Sigmoid colon (tissue), 4 donors: ENCODE measurements at regions not wholly inside any gene's neighbourhood (a gene's known extent, or its start where the extent isn't known, plus 50 kb on each side); places are given as distances from the start of the nearest gene placed in this dataset.

ENCODE experiments used
- CTCF ChIP-seq, 4 experiments: fragments of 450-650 bp in 3 of 4; fragments of 200-600 bp in 1 of 4; IDR thresholded peaks; one replicate each; pipeline ENCODE4 v1.5.1; 2016 to 2019; ENCODE audit warnings: antibody characterized with exemption in 4 of 4, mild to moderate bottlenecking in 3 of 4, moderate library complexity in 2 of 4
- EP300 ChIP-seq, 4 donors: sonication (generic); formaldehyde crosslinking; IDR thresholded peaks; one replicate each; pipeline ENCODE4 v1.6.1; 2017; ENCODE audit warnings: antibody characterized with exemption in 4 of 4
- POLR2A ChIP-seq, 2 donors: fragments of 450-650 bp; IDR thresholded peaks; one replicate each; pipeline ENCODE4 v1.6.1; 2016; ENCODE audit warnings: antibody characterized with exemption in 2 of 2, mild to moderate bottlenecking in 2 of 2, moderate library complexity in 2 of 2
- POLR2AphosphoS5 ChIP-seq, 4 donors: sonication (generic); formaldehyde crosslinking; IDR thresholded peaks; one replicate each; pipeline ENCODE4 v1.6.1; 2017; ENCODE audit warnings: antibody characterized with exemption in 4 of 4

GRCh38 chr4:24044610-24045589 lies 155.1 kb upstream of the PPARGC1A start:
- TF ChIP-seq CTCF (IDR thresholded peaks at IDR 0.05) (no peak), POLR2AphosphoS5 (IDR thresholded peaks at IDR 0.05) (no peak), POLR2A (IDR thresholded peaks at IDR 0.05) (no peak), EP300 (IDR thresholded peaks at IDR 0.05) (no peak)
